Astrocyte (in vitro differentiated cells and primary cell): ENCODE measurements at regions not wholly inside any gene's neighbourhood (a gene's known extent, or its start where the extent isn't known, plus 50 kb on each side); places are given as distances from the start of the nearest gene placed in this dataset.

ENCODE experiments used
- EZH2 ChIP-seq: IDR thresholded peaks from 2 replicates; pipeline ENCODE4 v1.6.1; 2012; ENCODE audit warnings: mild to moderate bottlenecking, low read length, inconsistent platforms; ENCODE audit not compliant: insufficient read depth
- TF ChIP-seq, protein P1 (sequence below): IDR thresholded peaks from 2 replicates; pipeline ENCODE4 v1.5.1; 2011; ENCODE audit warnings: low read depth, mild to moderate bottlenecking, inconsistent platforms, low read length, moderate library complexity; ENCODE audit not compliant: insufficient read depth

DNA sequence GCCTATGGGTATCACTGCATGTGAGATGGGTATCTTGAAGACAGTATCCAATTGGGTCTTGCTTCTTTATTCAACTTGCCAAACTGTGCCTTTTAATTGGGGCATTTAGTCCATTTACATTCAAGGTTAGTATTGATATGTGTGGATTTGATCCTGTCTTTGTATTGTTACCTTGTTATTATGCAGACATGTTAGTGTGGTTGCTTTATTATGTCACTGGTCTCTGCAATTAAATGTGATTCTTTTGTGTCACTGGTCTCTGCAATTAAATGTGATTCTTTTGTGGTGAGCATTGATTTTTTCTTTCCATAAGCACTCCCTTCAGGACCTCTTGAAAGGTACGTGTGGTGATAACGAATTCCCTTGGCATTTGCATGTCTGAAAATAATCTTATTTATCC lies 357.8 kb upstream of the STEAP1 start:
- TF ChIP-seq, protein P1, sequence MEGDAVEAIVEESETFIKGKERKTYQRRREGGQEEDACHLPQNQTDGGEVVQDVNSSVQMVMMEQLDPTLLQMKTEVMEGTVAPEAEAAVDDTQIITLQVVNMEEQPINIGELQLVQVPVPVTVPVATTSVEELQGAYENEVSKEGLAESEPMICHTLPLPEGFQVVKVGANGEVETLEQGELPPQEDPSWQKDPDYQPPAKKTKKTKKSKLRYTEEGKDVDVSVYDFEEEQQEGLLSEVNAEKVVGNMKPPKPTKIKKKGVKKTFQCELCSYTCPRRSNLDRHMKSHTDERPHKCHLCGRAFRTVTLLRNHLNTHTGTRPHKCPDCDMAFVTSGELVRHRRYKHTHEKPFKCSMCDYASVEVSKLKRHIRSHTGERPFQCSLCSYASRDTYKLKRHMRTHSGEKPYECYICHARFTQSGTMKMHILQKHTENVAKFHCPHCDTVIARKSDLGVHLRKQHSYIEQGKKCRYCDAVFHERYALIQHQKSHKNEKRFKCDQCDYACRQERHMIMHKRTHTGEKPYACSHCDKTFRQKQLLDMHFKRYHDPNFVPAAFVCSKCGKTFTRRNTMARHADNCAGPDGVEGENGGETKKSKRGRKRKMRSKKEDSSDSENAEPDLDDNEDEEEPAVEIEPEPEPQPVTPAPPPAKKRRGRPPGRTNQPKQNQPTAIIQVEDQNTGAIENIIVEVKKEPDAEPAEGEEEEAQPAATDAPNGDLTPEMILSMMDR: no peak
- no peak for TF ChIP-seq EZH2
